Fibroblast of villous mesenchyme (primary cell): ENCODE measurements at regions not wholly inside any gene's neighbourhood (a gene's known extent, or its start where the extent isn't known, plus 50 kb on each side); places are given as distances from the start of the nearest gene placed in this dataset.

Experiments
- DNase-seq: peaks from one replicate; pipeline ENCODE4 v3.0.0-alpha.2; 2010; ENCODE audit warnings: low read depth
- H3K4me3 ChIP-seq: 2 replicates; pipeline ENCODE4 v1.5.1; 2011; ENCODE audit warnings: low read depth, mild to moderate bottlenecking, low read length
- TF ChIP-seq, protein P1 (sequence below): IDR thresholded peaks from 2 replicates; pipeline ENCODE4 v1.5.1; 2012; ENCODE audit warnings: low read depth, mild to moderate bottlenecking, low read length; ENCODE audit not compliant: insufficient read depth

DNA sequence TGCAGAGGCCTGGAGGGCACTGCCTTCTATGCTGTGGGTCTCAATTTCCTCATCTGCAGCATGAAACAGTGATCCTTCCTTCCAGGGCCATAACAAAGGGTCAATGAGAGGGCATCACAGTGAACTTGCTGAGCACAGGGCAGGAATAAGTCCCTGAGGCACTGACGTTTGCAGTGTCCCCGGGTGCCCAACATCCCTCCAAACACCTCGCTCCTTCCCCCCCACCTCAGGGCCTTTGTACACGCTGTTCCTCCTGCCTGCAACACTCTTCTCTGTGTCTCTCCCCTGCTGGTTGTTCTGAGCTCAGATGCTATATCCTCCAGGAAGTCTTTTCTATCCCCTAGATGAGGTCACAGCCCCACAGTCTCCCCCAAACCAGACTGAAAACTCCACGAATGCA, 59.7 kb upstream of the TCF20 start:
- DNase-seq = no peak
- H3K4me3 ChIP-seq = no peak overlapping the region
- TF ChIP-seq, protein P1, sequence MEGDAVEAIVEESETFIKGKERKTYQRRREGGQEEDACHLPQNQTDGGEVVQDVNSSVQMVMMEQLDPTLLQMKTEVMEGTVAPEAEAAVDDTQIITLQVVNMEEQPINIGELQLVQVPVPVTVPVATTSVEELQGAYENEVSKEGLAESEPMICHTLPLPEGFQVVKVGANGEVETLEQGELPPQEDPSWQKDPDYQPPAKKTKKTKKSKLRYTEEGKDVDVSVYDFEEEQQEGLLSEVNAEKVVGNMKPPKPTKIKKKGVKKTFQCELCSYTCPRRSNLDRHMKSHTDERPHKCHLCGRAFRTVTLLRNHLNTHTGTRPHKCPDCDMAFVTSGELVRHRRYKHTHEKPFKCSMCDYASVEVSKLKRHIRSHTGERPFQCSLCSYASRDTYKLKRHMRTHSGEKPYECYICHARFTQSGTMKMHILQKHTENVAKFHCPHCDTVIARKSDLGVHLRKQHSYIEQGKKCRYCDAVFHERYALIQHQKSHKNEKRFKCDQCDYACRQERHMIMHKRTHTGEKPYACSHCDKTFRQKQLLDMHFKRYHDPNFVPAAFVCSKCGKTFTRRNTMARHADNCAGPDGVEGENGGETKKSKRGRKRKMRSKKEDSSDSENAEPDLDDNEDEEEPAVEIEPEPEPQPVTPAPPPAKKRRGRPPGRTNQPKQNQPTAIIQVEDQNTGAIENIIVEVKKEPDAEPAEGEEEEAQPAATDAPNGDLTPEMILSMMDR = no peak

DNA sequence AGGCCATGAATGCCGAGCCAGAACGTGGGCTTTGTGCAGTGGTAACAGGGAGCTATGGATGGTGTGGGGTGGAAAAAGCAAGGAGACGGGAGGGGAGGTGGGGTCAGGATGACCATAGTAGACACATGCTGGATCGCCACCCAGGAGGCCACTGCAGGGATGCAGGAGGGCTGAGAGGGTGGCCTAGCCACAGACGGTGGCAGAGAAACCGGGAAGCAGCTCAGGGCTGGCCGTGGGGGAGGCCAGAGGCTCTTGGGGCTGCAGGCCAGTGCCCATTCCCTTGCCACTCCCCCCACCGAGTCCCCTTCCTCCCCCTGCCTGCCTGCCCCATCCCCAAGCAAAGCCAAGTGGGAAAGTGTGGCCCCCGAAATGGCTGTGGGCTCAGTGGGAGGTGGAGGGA, 59.1 kb upstream of the TCF20 start:
- TF ChIP-seq, protein P1 = no peak
- no peak for DNase-seq
- no peak overlapping the region for H3K4me3 ChIP-seq

GRCh38 chr22:42328784-42329145, 58.3 kb upstream of the TCF20 start:
- no peak overlapping the region for H3K4me3 ChIP-seq
- no peak for DNase-seq
- TF ChIP-seq, protein P1 = no peak

DNA sequence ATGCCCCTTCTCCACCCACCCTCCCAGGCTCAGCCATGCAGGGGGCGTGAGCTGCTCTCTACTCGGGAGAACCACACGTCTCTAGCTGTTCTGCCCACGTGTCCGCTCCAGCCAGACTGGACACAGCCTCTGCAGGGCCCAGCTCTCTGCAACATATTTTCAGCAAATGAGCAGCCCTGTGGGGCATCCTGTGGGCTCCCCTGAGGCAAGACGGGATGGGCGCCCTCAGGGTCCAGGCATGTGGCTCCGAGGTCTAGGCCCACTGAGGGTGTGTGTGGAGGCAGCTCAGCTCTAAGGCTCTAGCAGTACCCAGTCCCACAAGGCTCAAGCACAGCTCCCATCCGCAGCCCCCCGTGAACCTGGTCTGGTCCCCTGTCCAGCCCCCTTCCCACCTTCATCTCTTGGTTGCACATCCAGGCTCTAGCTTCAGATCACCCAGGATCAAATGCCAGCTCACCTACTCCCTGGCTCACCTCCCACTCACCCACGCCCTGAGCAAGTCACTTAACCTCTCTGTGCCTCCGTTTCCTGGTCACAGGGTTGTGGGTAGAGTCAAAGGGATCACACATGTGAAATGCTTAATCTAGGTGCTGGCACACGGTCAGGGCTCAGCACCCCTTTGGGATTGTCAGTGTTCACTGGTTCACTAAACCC, 57.8 kb upstream of the TCF20 start:
- DNase-seq = no peak
- TF ChIP-seq, protein P1 = no peak
- no peak overlapping the region for H3K4me3 ChIP-seq

- TF ChIP-seq, protein P1 = no peak
- DNase-seq = no peak
- no peak overlapping the region for H3K4me3 ChIP-seq
Observed at GRCh38 chr22:42327462-42328129, 57.1 kb upstream of the TCF20 start.

GRCh38 chr22:42326801-42327200, 56.3 kb upstream of the TCF20 start:
- DNase-seq = no peak
- H3K4me3 ChIP-seq = no peak overlapping the region
- TF ChIP-seq, protein P1 = no peak
